Dermis microvascular lymphatic vessel endothelial cell (primary cell): ENCODE measurements at regions not wholly inside any gene's neighbourhood (a gene's known extent, or its start where the extent isn't known, plus 50 kb on each side); places are given as distances from the start of the nearest gene placed in this dataset.

Source experiments
- DNase-seq, 2 donors: peaks; one replicate each; pipeline versions ENCODE4 v3.0.0 to v3.0.0-alpha.2; 2010; ENCODE audit warnings: low read depth in 2 of 2

DNA sequence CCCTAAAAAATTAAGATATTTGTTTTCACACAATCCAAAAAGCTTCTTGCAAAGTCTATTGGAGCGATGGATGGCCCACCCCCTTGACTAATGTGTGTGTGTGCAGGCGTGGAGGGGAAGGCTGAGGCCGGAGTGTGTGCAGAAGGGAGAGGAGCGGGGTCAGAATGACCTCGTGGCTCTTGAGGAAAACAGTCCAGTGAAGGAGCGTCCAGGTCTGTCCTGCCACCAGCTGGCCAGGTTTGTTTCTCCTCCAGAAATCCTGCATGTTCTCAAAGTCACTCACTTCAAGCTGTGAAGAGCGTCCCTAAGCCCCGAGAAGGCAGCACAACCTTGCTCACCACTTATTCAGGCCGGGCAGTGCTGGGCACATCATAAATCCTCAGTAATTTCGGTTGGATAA is 69.5 kb upstream of the SSX2IP start:
- DNase-seq = no peak

DNA sequence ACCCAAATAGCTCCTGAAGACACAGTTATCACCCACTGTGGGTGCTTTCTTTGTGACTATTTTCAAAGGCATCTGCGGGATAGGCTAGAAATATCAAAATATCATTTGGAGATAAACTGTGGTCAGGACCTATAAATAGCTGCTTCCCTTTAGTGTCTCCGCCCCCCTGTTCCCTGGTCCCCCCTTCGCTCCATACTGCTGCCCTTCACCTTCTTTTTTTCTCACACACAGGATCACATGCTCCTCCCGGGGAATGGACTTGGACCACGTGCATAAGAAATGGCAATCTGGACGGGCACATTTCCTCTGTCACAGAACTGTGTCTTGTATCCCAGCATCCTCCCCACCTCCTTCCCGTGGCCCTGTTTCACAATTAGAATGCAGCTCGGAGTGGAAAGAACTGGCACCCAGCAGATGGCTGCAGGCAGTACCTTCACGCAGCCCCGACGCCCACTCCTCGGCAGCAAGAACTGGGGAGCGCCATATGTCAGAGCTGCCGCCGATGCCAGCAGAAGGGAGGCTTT is 68.8 kb upstream of the SSX2IP start:
- DNase-seq = no peak

DNA sequence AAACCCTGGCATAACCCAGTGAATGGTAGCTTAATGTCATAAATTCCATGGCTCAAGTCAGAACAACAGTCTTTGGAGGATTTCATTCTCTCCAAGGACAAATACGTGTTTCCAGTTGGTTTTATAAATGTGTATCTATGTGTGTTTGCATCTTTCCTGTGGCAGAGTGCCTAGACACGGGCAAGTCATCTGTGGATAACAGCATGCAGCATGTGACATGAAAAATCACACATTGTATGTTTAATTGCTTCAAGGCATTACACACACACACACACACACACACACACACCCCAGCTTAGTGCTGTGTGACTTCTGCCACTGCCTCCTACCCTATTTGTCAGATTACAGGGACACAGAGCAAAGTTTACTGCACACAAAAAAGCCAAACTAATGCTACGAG is 68.2 kb upstream of the SSX2IP start:
- DNase-seq = no peak

DNA sequence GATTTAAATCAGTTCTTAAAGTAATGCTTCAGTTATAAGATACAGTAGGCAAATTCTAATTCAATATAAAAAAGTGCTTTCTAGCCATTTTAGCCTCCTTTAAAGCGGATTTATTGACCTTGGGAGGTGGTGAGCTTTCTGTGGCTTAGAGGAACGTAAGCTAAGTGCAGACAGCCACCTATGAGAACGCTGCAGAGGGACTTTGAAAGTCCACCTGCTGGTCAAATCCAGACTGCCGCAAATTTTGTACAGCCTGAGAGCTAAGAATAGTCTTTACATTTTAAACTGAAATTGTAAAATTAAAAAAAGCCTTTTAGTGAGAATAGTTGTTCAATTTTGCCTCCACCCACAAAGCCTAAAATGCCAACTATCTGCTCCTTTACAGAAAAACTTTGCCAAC is 67.0 kb upstream of the SSX2IP start:
- DNase-seq = no peak

DNA sequence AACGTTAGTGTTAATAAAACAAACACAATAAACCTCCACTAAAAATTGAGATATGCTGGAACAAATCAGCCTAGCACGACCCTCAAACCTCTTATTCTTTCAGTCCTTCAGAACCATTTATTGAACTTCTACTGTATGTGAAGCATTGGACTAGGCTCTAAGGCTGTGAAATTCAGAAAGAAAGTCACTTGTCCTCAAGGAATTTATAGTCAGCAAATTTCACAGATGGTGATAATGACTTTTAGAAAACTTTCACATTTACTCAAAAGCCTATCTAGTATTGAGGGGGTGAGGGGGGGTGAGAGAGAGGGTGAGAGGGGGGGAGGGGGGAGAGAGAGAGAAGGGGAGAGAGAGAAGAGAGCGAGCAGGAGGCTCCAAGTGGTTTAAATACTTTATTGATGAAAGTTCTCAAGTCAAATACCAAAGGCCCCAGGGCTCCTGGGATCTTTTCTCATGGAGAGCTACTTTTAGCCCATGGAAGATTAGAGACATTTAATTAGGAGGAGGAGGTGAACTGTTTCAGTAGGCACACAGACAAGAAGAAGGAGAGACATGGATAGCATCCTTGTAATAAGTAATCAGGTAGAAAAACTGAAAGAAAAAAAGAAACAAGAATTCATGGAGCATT is 66.3 kb upstream of the SSX2IP start:
- DNase-seq = no peak

DNA sequence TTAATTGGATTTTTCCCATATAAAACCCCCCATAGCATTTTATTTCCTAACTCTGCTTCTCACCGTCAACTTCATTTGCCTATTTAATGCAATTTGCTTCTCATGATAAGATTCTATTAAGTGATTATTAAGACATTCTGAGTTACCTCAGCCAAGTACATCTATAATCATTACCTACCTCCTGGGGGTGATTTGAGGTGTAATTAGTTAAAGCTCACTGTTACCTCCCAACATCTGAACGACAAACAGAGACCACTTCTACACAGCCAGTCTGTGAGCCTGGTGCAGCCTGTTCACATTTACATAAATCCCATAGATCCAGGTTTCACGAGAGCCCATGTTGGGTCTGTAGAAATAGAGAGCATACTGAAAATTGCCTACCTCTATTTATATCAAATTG is 65.7 kb upstream of the SSX2IP start:
- no peak for DNase-seq

DNA sequence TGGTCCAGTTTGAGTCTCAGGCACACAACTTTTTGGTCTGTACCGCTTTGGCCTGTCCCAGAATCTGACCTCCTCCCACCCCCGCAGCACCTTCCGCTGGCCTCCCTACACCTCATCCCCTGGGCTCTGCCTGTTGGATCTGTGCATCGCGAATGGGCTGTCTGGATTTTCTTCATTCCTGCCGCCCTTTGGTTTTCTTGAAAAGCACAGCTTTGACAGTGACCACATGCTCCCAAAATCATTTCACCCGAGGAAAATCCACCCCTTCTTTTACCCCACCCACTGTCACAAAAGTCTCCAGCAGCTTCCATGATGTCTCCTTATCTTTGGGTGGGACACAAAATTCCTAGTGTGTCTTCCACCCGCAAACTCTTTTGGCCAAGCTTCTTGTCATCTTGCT is 65.0 kb upstream of the SSX2IP start:
- DNase-seq = no peak

DNA sequence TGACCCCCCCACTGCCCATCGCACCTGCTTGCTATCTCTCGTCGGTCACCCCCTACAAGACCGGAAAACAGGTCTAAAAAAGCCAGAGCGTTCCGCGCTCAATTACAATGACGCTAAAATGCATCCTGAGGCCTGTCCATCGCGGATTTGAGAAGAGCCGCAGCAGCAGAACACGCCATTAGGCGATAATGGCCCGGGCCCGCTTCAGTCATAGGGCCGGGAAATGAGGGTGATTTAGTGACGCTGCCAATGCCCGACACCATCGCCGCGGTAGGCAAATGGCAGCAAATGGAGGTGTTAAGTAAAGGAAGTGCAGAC is 64.1 kb upstream of the SSX2IP start:
- DNase-seq = no peak

DNA sequence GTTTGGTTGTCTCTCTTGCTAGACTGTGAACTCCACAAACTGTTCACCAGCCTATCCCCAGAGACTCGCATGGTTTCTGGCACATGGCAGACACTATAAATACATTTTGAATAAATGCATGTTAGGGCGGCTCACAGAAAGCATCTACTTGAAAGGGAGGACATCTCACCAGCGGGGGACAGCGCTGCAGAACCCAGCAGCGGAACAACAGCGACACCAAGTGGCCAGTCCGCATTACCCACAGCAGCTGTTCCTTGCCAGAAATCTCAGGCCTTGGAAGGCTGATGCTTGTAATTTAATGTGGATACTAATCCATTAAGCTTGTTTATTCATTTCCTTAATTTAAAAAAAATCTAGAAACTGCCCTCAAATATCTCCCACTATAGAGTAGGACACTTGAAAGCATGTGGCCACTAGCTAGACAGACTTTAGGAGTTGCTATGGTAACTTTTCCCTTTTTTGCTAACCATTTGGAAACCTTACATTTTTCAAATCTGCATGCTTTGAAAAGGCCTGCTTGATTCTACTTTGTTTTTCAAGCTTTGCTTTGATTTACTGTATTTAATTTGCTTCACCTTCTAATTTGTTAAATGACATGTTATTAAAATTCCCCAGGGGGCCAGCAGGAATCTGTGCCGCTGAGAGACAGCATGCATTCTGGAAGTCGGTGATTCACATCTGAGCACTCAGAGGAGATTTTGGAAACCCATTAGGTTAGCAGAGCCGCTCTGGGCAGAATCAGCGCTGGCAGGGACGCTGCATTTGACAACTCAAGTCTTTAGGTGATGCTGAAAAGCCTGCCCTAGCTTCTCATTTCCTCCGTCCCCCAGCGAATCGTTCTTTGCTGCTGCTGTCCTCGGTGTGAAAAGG is 63.5 kb upstream of the SSX2IP start:
- peak; percentile 27 to 70 for DNase-seq

DNA sequence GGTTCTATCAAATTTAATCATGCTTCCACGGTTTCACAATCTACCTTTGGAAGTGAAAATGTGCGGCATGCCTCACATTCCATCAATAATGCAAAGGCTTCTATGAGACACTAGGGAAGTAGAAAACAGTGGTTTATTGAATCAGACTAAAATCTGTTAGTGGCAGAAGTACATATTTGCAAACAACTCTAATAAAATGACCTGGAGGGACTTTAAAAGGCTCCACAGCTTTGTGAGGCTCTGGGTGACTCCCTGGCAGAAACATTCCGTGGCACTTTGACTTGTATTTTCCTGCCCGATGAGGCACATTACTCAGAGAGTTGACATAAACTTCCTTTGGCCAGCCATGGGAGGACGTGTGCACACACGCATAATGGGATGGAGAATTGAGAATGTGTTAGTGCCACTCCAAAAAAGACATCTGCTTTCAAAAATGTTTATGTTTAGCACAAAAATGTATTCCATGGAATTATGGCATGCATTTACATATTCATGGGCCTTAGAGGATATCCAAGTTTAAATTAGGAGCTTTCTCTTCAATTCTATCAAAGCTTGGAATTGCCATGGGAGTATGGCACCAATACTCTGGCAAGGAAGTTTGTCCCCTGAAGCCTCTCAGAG is 60.0 kb upstream of the SSX2IP start:
- no peak for DNase-seq

DNA sequence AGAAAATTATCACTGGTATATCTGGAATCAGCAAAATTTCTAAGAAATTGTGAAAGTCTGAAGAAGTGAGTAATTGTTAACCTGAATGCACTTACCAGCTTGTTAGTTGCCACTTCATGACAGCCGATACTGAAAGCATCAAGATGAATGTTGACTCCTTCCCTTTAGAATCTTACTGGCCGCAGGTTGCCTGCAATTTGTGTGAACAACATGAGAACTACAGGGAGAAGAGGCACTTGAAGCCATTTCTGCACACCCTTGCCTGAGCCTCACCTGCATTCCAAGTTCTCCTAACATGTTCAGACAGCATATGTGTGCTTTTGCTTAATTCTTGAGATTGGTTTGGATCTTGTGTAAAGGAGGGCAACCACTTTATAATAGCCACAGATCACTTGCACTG is 59.2 kb upstream of the SSX2IP start:
- no peak for DNase-seq

DNA sequence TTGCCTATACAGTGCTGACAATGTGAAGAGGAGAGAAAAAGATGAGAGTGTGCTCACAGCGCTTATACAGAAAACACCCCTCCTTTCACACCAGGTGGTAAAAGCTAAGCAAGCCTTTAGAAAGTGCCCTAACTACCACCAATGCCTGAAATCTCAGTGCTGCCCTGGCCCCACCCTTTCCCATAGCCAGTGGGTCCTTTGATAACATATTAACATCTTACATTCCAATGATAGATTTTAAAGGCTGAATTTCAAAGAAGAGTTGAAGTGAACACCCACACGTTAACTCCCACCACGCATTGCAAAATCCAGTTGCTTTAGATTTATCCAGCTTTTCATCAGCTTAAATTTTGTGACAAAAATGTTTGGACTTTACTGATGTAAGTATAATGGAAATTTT is 58.1 kb upstream of the SSX2IP start:
- DNase-seq = no peak

DNA sequence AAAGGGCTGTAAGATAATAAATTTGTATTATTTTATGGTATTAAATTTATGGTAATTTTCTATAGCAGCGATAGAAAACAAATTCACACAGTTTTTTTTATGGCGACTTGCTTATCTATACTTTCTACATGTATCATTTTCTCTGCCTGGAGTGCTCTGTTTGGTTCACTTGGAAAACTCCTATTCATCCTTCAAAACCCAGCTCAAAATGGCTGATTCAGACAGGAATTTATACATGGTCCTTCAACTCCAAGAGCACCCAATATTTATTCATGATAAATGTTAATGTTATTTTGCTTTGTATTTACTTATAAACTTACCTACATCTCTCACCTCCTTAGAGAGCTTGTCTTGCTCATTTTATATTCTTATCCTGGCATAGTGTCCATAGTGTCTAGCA is 55.6 kb upstream of the SSX2IP start:
- DNase-seq = no peak

DNA sequence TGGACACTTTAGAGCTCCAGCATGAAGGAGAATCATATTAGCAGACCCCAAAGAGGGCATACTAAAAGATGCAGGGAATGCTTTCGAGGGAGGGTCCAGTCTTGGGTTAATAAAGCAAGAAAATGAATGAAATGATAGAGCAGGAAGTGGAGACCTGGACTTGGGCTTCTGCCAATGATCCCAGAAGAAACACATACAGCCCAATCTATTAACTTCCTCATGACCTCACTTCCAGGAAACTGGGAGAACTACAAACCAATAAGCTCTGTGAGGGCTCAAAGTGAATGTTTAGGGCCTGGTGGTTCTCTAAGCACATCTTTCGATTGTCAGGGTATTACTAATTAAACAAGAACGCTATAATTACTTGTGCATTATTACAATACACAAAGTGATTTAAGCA is 53.6 kb upstream of the SSX2IP start:
- DNase-seq = no peak

DNA sequence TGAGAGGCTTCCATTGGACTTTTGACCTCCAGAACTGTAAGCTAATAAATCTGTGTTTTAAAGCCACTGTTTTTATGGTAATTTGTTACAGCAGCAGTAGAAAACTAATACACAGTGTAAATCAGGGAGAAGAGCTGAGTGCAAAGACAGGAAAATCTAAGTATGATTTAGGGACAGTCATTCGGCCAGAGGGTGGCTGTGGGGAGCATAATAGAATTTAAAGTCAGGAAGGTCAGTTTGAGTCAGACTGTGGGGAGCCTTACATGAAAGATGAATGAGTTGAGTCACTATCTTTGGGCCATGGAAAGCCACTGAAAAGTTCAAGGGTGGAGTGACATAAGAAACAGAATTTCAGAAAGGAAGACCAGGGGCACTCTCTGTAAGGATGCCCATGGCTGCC is 52.4 kb upstream of the SSX2IP start:
- no peak for DNase-seq

DNA sequence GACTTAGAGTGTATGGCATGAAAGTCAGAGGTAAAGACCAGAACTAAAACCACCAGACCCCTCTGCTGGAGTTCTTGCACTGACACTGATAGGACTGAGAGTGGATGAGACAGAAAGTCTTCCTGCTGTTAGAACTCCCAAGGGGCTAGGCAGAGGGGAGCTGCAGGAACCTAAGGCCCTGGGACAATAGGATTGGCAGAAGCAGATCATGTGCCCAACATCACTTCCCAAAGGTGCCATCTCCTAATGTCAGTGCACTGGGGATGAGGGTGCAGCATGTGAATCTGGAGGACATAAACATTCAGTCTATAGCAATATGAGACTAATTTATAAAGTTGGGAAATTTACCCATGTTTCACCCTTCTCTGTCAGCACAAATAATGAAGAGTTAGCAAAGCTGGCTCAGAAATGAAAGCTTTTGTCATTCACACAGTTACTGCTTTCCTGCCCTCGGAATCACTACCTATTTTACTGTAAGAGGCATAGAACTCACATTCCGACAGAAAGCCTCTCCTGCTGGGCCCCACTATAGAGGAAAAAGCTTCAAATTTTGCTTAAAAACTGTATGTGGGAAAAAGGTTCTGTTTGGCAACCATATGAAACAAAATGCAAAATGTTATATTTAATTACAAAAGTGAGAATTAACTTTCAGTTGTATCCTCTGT is 49.9 kb upstream of the SSX2IP start:
- DNase-seq = no peak
